Keratinocyte (primary cell): ENCODE measurements at regions not wholly inside any gene's neighbourhood (a gene's known extent, or its start where the extent isn't known, plus 50 kb on each side); places are given as distances from the start of the nearest gene placed in this dataset.

Source experiments
- EZH2 ChIP-seq: IDR thresholded peaks from one replicate; pipeline ENCODE4 v1.6.1; 2012; ENCODE audit warnings: inconsistent platforms, mild to moderate bottlenecking, low read length, moderate library complexity
- TF ChIP-seq, protein P1 (sequence below), 3 experiments: IDR thresholded peaks in 1 of 3; conservative IDR thresholded peaks in 1 of 3; optimal IDR thresholded peaks in 1 of 3; 2 replicates in 2 of 3; 3 replicates in 1 of 3; pipeline versions ENCODE3 to v1.5.1; 2011; ENCODE audit warnings: low read length in 3 of 3, mild to moderate bottlenecking in 3 of 3, moderate library complexity in 2 of 3, control low read depth in 1 of 3, inconsistent platforms in 1 of 3; ENCODE audit not compliant: insufficient read depth in 2 of 3; ENCODE audit errors: extremely low read depth in 1 of 3

DNA sequence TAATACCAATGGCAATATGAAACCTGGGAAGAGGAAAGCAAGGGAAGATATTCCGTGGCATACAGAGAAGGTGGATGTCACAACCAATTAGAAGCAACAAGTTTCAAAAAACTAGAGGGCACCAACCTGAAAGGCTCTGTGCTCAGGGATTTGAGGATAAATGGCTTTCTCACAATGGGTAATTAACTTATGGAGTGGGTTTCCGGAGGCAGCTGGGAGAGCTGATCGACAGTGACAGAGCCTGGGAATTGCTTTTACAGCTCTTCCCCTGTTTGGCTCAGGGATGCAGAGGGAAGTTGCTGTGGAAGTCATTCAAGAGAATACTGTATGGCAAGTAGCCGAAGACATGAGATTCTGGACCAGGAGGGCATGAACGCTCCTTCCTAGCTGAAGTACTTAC is 237.0 kb downstream of the KIF4B start:
- TF ChIP-seq, protein P1, sequence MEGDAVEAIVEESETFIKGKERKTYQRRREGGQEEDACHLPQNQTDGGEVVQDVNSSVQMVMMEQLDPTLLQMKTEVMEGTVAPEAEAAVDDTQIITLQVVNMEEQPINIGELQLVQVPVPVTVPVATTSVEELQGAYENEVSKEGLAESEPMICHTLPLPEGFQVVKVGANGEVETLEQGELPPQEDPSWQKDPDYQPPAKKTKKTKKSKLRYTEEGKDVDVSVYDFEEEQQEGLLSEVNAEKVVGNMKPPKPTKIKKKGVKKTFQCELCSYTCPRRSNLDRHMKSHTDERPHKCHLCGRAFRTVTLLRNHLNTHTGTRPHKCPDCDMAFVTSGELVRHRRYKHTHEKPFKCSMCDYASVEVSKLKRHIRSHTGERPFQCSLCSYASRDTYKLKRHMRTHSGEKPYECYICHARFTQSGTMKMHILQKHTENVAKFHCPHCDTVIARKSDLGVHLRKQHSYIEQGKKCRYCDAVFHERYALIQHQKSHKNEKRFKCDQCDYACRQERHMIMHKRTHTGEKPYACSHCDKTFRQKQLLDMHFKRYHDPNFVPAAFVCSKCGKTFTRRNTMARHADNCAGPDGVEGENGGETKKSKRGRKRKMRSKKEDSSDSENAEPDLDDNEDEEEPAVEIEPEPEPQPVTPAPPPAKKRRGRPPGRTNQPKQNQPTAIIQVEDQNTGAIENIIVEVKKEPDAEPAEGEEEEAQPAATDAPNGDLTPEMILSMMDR (optimal IDR thresholded peaks at IDR 0.05 in 1 of 3, IDR thresholded peaks at IDR 0.05 in 1 of 3, conservative IDR thresholded peaks at IDR 0.05 in 1 of 3; ENCODE audit: extremely low read depth in 1 of 3, insufficient read depth in 2 of 3, low read length in 3 of 3) = no peak
- no peak for TF ChIP-seq EZH2
